HG03097 (cell line): ENCODE measurements at regions not wholly inside any gene's neighbourhood (a gene's known extent, or its start where the extent isn't known, plus 50 kb on each side); places are given as distances from the start of the nearest gene placed in this dataset.
"Not testable (repeated sequence)": the region's sequence is repeated elsewhere in the genome, so short reads cannot be mapped to it uniquely, and the experiment has no call there.

Experiments used
- ATAC-seq: cut with Tn5 transposase; IDR thresholded peaks from one replicate; pipeline ENCODE4 v1.9.1; 2021; ENCODE audit not compliant: unreplicated experiment, low FRiP score

GRCh38 chr2:90253306-90253705 is 1561.8 kb downstream of the RPIA start:
- ATAC-seq, result not testable (repeated sequence)

GRCh38 chr2:90266888-90267287 is 1575.4 kb downstream of the RPIA start:
- not testable (repeated sequence) for ATAC-seq

DNA sequence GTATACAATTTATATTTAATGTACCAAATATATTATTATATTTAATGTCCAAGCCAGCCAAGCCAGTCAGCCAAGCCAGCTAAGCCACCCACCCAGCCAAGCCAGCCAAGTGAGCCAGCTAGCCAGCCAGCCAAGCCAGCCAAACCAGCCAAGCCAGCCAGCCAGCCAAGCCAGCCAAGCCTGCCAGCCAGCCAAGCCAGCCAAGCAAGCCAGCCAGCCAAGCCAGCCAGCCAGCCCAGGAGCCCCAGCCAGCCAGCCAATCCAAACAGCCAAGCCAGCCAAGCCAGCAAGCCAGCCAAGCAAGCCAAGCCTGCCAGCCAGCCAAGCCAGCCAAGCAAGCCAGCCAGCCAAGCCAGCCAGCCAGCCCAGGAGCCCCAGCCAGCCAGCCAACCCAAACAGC is 1596.3 kb downstream of the RPIA start:
- ATAC-seq, result not testable (repeated sequence)

GRCh38 chr2:90288396-90288795 is 1596.9 kb downstream of the RPIA start:
- ATAC-seq, result not testable (repeated sequence)

GRCh38 chr2:90289291-90289980 is 1598.0 kb downstream of the RPIA start:
- ATAC-seq, result not testable (repeated sequence)

- not testable (repeated sequence) for ATAC-seq
Measured at GRCh38 chr2:90290701-90291100, 1599.2 kb downstream of the RPIA start.

DNA sequence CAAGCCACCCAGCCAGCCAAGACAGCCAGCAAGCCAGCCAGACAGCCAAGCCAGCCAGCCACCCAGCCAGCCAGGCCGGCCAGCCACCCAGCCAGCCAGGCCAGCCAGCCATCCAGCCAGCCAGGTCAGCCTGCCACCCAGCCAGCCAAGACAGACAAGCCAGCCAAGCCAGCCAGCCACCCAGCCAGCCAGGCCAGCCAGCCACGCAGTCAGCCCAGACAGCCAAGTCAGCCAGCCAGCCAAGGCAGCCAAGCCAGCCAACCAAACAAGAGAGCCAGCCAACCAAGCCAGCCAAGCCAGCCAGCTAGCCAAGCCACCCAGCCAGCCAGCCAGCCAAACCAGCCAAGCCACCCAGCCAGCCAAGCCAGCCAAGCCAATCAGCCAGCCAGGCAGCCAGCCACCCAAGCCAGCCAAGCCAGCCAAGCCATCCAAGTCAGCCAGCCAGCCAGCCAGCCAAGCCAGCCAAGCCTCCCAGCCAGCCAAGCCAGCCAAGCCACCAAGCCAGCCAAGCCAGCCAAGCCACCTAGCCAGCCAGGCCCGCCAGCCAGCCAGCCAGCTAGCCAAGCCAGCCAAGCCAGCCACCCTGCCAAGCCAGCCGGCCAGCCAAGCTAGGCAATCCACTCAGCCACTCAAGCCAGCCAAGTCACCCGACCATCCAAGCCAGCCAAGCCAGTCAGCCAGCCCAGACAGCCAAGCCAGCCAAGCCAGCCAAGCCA is 1599.9 kb downstream of the RPIA start:
- ATAC-seq, result not testable (repeated sequence)

GRCh38 chr2:90291934-90292333 is 1600.5 kb downstream of the RPIA start:
- ATAC-seq, result not testable (repeated sequence)

GRCh38 chr2:90292451-90292850 is 1601.0 kb downstream of the RPIA start:
- not testable (repeated sequence) for ATAC-seq

- not testable (repeated sequence) for ATAC-seq
Measured at GRCh38 chr2:90293224-90293623, 1601.8 kb downstream of the RPIA start.

- ATAC-seq, result not testable (repeated sequence)
Measured at GRCh38 chr2:90293806-90294205, 1602.3 kb downstream of the RPIA start.

DNA sequence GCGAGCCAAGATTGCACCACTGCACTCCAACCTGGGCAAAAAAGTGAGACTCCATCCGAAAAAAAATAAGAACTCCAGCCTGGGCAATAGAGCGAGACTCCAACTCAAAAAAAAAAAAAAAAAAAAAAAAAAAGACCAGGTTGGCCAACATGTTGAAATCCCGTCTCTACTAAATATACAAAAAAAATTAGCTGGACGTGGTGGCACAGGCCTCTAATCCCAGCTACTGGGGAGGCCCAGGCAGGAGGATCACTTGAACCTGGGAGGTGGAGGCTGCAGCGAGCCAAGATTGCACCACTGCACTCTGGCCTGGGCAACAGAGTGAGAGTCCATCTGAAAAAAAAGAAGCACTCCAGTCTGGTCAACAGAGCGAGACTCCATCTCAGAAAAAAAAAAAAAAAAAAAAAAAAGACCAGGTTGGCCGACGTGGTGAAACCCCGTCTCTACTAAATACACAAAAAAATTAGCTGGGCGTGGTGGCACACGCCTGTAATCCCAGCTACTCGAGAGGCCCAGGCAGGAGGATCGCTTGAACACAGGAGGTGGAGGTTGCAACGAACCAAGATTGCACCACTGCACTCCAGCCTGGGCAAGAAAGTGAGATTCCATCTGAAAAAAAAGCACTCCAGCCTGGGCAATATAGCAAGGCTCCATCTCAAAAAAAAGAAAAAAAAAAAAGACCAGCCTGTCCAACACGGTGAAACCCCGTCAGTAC is 1603.7 kb downstream of the RPIA start:
- not testable (repeated sequence) for ATAC-seq

GRCh38 chr2:90296484-90296777 is 1605.0 kb downstream of the RPIA start:
- ATAC-seq, result not testable (repeated sequence)

DNA sequence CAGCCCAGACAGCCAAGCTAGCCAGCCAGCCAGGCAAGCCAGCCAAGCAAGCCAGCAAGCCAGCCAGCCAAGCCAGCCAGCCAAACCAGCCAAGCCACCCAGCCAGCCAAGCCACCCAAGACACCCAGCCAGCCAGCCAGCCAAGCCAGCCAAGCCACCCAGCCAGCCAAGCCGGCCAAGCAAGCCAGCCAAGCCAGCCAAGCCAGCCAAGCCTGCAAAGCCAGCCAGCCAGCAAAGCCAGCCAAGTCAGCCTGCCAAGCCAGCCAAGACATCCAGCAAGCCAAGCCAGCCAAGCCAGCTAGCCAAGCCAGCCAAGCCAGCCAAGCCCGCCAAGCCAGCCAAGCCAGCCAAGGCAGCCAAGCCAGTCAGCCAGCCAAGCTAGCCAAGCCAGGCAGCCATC is 1606.2 kb downstream of the RPIA start:
- not testable (repeated sequence) for ATAC-seq

DNA sequence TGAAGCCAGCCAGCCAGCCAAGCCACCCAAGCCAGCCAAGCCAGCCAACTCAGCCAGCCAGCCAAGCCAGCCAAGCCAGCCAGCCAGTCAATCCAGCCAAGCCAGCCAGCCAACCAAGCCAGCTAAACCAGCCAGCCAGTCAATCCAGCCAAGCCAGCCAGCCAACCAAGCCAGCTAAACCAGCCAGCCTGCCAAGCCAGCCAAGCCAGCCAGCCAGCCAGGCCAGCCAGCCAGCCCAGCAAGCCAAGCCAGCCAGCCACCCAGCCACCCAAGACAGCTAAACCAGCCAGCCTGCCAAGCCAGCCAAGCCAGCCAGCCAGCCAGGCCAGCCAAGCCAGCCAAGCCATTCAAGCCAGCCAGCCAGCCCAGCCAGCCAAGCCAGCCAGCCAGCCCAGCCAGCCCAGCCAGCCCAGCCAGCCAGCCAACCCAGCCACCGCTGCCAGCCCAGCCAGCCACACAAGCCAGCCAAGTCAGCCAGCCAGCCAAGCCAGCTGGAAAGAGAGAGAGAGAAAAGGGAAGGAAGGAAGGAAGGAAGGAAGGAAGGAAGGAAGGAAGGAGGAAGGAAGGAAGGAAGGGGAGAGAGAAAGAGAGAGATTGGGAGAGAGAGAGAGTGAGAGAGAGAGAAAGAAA is 1606.8 kb downstream of the RPIA start:
- not testable (repeated sequence) for ATAC-seq

DNA sequence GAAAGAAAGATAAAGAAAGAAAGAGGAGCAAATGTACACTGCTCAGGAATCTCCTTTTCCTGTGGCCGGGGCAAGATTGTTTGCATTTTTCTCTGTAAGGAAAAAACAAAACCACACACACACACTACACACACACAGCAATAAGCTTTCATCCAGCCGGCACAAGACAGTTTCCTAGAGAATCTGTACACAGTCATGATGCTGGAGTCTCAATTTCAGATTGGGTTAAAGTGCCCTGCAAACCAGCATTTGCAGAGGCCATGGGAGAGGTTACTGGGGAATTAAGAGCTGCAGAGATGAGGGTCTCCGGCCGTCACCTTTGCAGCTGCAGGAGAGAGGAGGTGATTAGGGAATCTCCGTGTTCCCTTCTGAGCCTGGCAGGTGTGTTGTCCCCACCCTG is 1607.5 kb downstream of the RPIA start:
- ATAC-seq, result not testable (repeated sequence)

DNA sequence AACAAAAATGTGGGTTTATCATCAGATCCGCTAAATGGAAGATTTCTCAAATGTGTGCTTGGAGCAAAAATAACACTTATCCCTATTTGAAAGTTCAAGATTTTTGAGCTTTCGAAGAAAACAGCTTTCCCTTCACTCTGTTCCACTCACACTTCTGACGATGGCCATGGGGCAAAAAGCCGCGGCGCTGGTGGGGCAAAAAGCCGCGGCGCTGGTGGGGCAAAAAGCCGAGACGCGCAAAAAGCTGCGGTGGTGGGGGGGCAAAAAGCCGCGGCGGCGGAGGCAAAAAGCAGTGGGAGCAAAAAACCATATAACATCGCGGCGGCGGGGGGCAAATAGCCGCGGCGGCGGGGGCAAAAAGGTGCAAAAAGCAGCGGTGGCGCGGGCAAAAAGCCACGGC is 1631.5 kb downstream of the RPIA start:
- ATAC-seq, result not testable (repeated sequence)

DNA sequence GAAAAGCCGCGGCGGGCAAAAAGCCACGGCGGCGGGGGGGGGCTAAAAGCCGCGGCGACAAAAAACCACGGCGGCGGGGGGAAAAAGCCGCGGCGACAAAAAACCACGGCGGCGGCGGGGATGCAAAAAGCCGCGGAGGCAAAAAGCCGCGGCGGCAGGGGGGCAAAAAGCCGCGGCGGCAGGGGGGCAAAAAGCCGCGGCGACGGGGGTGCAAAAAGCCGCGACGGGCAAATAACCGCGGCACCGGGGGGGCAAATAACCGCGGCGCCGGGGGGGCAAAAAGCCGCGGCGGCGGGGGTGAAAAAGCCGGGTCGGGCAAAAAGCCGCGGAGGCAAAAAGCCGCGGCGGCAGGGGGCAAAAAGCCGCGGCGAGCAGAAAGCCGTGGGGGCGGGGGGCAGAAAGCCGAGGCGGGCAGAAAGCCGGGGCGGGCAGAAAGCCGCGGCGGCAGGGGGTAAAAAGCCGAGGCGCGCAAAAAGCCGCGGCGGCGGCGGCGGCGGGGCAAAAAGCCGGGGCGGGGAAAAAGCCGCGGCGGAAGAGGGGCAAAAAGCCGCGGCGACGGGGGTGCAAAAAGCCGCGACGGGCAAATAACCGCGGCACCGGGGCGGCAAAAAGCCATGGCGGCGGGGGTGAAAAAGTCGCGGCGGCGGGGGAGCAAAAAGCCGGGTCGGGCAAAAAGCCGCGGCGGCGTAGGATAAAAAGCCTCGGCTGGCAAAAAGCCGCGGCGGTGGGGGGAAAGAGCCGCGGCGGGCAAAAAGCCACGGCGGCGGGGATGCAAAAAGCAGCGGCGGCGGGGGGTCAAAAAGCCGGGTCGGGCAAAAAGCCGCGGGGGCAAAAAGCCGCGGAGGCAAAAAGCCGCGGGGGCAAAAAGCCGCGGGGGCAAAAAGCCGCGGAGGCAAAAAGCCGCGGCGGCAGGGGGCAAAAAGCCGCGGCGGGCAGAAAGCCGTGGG is 1632.4 kb downstream of the RPIA start:
- ATAC-seq, result not testable (repeated sequence)

DNA sequence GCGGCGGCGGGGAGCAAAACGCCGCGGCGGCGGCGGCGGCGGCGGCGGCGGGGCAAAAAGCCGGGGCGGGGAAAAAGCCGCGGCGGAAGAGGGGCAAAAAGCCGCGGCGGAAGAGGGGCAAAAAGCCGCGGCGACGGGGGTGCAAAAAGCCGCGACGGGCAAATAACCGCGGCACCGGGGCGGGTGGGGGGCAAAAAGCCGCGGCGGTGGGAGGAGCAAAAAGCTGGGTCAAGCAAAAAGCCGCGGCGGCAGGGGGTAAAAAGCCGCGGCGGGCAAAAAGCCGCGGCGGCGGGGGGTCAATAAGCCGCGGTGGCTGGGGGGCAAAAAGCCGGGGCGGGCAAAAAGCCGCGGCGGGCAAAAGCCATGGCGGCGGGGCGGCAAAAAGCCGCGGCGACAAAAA is 1633.2 kb downstream of the RPIA start:
- not testable (repeated sequence) for ATAC-seq

- ATAC-seq, result not testable (repeated sequence)
Measured at GRCh38 chr2:90325796-90326353, 1634.4 kb downstream of the RPIA start.
